Left colon (tissue), 2 donors: ENCODE measurements at regions not wholly inside any gene's neighbourhood (a gene's known extent, or its start where the extent isn't known, plus 50 kb on each side); places are given as distances from the start of the nearest gene placed in this dataset.
"Not testable (repeated sequence)": the region's sequence is repeated elsewhere in the genome, so short reads cannot be mapped to it uniquely, and the experiment has no call there.

ENCODE experiments used
- ATAC-seq: fragments of 200-7000 bp; cut with Tn5 transposase; one replicate; pipeline ENCODE4 v1.9.1; 2020; ENCODE audit warnings: mild to moderate bottlenecking, moderate library complexity
- DNase-seq, 2 donors: peaks; one replicate each; pipeline ENCODE4 v3.0.0-alpha.2; 2020
- intact Hi-C, 2 donors: fragments of 100-400 bp; cut with DNase I in 1 of 2; cut with micrococcal nuclease in 1 of 2; formaldehyde crosslinking; loops; one replicate each; pipeline versions ENCODE4 v1.11.2 to v1.14.0; 2022; cut with DNase I, micrococcal nuclease
- donor health status: DM: no; HTN: no; CAD: no.
- donor health status: DM: yes; HTN: yes; CAD: no.

- DNase-seq (no peak), ATAC-seq (peak; percentile 68)
- intact Hi-C loops: no loop called here
Measured at GRCh38 chr12:33587784-33588712, 148.4 kb upstream of the SYT10 start.

- DNase-seq (no peak), ATAC-seq (peak; percentile 14)
- intact Hi-C loops: no loop called here
Measured at GRCh38 chr12:33588725-33589405, 149.2 kb upstream of the SYT10 start.

GRCh38 chr12:33589576-33590114 is 150.0 kb upstream of the SYT10 start:
- DNase-seq (no peak), ATAC-seq (no peak)
- intact Hi-C loops: no loop called here

- ATAC-seq (no peak), DNase-seq (no peak)
- intact Hi-C loops: no loop called here
Measured at GRCh38 chr12:33593753-33594152, 154.1 kb upstream of the SYT10 start.

GRCh38 chr12:33596061-33596460 is 156.4 kb upstream of the SYT10 start:
- ATAC-seq: no peak
- intact Hi-C loops: no loop called here
- no peak for DNase-seq

- no peak for DNase-seq
- intact Hi-C loops: no loop called here
- no peak for ATAC-seq
Measured at GRCh38 chr12:33596814-33597213, 157.2 kb upstream of the SYT10 start.

GRCh38 chr12:33602515-33602914 is 162.9 kb upstream of the SYT10 start:
- DNase-seq: no peak
- intact Hi-C loops: no loop called here
- ATAC-seq: no peak

GRCh38 chr12:33605757-33606156 is 166.1 kb upstream of the SYT10 start:
- peak; percentile 62 for ATAC-seq
- intact Hi-C loops: no loop called here
- DNase-seq: no peak

- ATAC-seq (no peak), DNase-seq (no peak)
- intact Hi-C loops: no loop called here
Measured at GRCh38 chr12:33609910-33610309, 170.3 kb upstream of the SYT10 start.

- intact Hi-C loops: no loop called here
- DNase-seq (no peak), ATAC-seq (no peak)
Measured at GRCh38 chr12:33614630-33615029, 175.0 kb upstream of the SYT10 start.

GRCh38 chr12:33617218-33617617 is 177.6 kb upstream of the SYT10 start:
- DNase-seq (no peak), ATAC-seq (no peak)
- intact Hi-C loops: no loop called here

GRCh38 chr12:33628087-33628486 is 188.5 kb upstream of the SYT10 start:
- ATAC-seq (no peak), DNase-seq (no peak)
- intact Hi-C loops: no loop called here

GRCh38 chr12:33634544-33634943 is 194.9 kb upstream of the SYT10 start:
- no peak for DNase-seq
- intact Hi-C loops: no loop called here
- ATAC-seq: no peak

GRCh38 chr12:33636930-33637329 is 197.3 kb upstream of the SYT10 start:
- intact Hi-C loops, ATAC-seq, DNase-seq: not testable (repeated sequence)

- intact Hi-C loops: no loop called here
- ATAC-seq: no peak
- DNase-seq: no peak
Measured at GRCh38 chr12:33639975-33640374, 200.4 kb upstream of the SYT10 start.

- DNase-seq (no peak), ATAC-seq (no peak)
- intact Hi-C loops: no loop called here
Measured at GRCh38 chr12:33649992-33650391, 210.4 kb upstream of the SYT10 start.

- intact Hi-C loops: no loop called here
- ATAC-seq: no peak
- DNase-seq: no peak
Measured at GRCh38 chr12:33650832-33651231, 211.2 kb upstream of the SYT10 start.

- no peak for ATAC-seq
Measured at GRCh38 chr12:33653362-33653761, 213.7 kb upstream of the SYT10 start.

GRCh38 chr12:33654313-33654712 is 214.7 kb upstream of the SYT10 start:
- ATAC-seq (no peak), DNase-seq (no peak)
- intact Hi-C loops: no loop called here

More at GRCh38 chr12:33653362-33653761, 213.7 kb upstream of the SYT10 start:
- no peak for DNase-seq
- intact Hi-C loops: no loop called here
